ENCODE measurements at regions not wholly inside any gene's neighbourhood (a gene's known extent, or its start where the extent isn't known, plus 50 kb on each side); places are given as distances from the start of the nearest gene placed in this dataset.

GRCh38 chr15:87429754-87430153 lies 826.8 kb downstream of the NTRK3 start:
- no peak overlapping the region for H3K4me3 ChIP-seq (ENCODE audit: low read depth, low read length)
- TF ChIP-seq CTCF (IDR thresholded peaks at IDR 0.05; ENCODE audit: control insufficient read depth, extremely low read depth, insufficient read depth): no peak
- DNase-seq (ENCODE audit: low read depth): no peak

GRCh38 chr15:87420017-87420416 lies 836.5 kb downstream of the NTRK3 start:
- TF ChIP-seq CTCF (IDR thresholded peaks at IDR 0.05; ENCODE audit: control insufficient read depth, extremely low read depth, insufficient read depth): no peak
- no peak overlapping the region for H3K4me3 ChIP-seq (ENCODE audit: low read depth, low read length)
- no peak for DNase-seq (ENCODE audit: low read depth)

GRCh38 chr15:87419344-87419743 lies 837.2 kb downstream of the NTRK3 start:
- H3K4me3 ChIP-seq (ENCODE audit: low read depth, low read length): no peak overlapping the region
- no peak for DNase-seq (ENCODE audit: low read depth)
- no peak for TF ChIP-seq CTCF (IDR thresholded peaks at IDR 0.05; ENCODE audit: control insufficient read depth, extremely low read depth, insufficient read depth)

- DNase-seq (ENCODE audit: low read depth): no peak
- no peak overlapping the region for H3K4me3 ChIP-seq (ENCODE audit: low read depth, low read length)
- no peak for TF ChIP-seq CTCF (IDR thresholded peaks at IDR 0.05; ENCODE audit: control insufficient read depth, extremely low read depth, insufficient read depth)
Measured at GRCh38 chr15:87416591-87417257, 839.8 kb downstream of the NTRK3 start.

GRCh38 chr15:87408902-87409301 lies 847.6 kb downstream of the NTRK3 start:
- no peak for DNase-seq (ENCODE audit: low read depth)
- H3K4me3 ChIP-seq (ENCODE audit: low read depth, low read length): no peak overlapping the region
- no peak for TF ChIP-seq CTCF (IDR thresholded peaks at IDR 0.05; ENCODE audit: control insufficient read depth, extremely low read depth, insufficient read depth)

- TF ChIP-seq CTCF (IDR thresholded peaks at IDR 0.05; ENCODE audit: control insufficient read depth, extremely low read depth, insufficient read depth): no peak
- DNase-seq (ENCODE audit: low read depth): no peak
- no peak overlapping the region for H3K4me3 ChIP-seq (ENCODE audit: low read depth, low read length)
Measured at GRCh38 chr15:87403973-87404372, 852.6 kb downstream of the NTRK3 start.

GRCh38 chr15:87401973-87402372 lies 854.6 kb downstream of the NTRK3 start:
- no peak for DNase-seq (ENCODE audit: low read depth)
- TF ChIP-seq CTCF (IDR thresholded peaks at IDR 0.05; ENCODE audit: control insufficient read depth, extremely low read depth, insufficient read depth): no peak
- H3K4me3 ChIP-seq (ENCODE audit: low read depth, low read length): no peak overlapping the region
